ENCODE measurements at regions not wholly inside any gene's neighbourhood (a gene's known extent, or its start where the extent isn't known, plus 50 kb on each side); places are given as distances from the start of the nearest gene placed in this dataset.
"Not testable (repeated sequence)": the region's sequence is repeated elsewhere in the genome, so short reads cannot be mapped to it uniquely, and the experiment has no call there.

- Histone ChIP-seq H3K27ac (ENCODE audit: low read depth, low read length) (no peak overlapping the region), H3K79me2 (ENCODE audit: insufficient read depth, low read length) (no peaks in the 10 kb centered on the region), H3K27me3 (ENCODE audit: insufficient read depth, low read length) (no peaks in the 10 kb centered on the region), H3K4me3 (ENCODE audit: insufficient read depth, low read depth, low read length) (no peak overlapping the region), H4K20me1 (ENCODE audit: insufficient read depth, low read length) (no peaks in the 10 kb centered on the region), H3K9ac (ENCODE audit: low read length) (no peak overlapping the region), H2AFZ (ENCODE audit: low read depth, low read length) (no peak overlapping the region), H3K4me2 (ENCODE audit: low read length) (no peak overlapping the region), H3K9me3 (ENCODE audit: insufficient read depth, low read depth, low read length) (no peaks in the 10 kb centered on the region), H3K36me3 (ENCODE audit: insufficient read depth, low read length) (no peaks in the 10 kb centered on the region), H3K4me1 (ENCODE audit: insufficient read depth, low read length) (no peaks in the 10 kb centered on the region)
- TF ChIP-seq EZH2 (IDR thresholded peaks at IDR 0.05; ENCODE audit: insufficient read depth, low read length) (no peak), CTCF (IDR thresholded peaks at IDR 0.05; ENCODE audit: insufficient read depth, low read depth, low read length) (no peak)
- FAIRE-seq (no peak), DNase-seq (ENCODE audit: low read depth) (no peak)
- Mint-ChIP-seq H3K4me3 (ENCODE audit: unreplicated experiment) (no peak overlapping the region), H3K9me3 (ENCODE audit: unreplicated experiment) (no peaks in the 10 kb centered on the region), H3K27ac (ENCODE audit: unreplicated experiment) (no peak overlapping the region), H3K4me1 (ENCODE audit: low read depth, unreplicated experiment) (no peaks in the 10 kb centered on the region), H3K27me3 (ENCODE audit: low read depth, unreplicated experiment) (peaks cover 51% of the 10 kb centered on the region), H3K36me3 (ENCODE audit: low read depth, unreplicated experiment) (no peaks in the 10 kb centered on the region)
These were observed 310.0 kb downstream of the TEX29 start for GRCh38 chr13:111630406-111630805.

- H3K9me3 ChIP-seq (ENCODE audit: insufficient read depth, low read depth, low read length); FAIRE-seq; H3K4me3 Mint-ChIP-seq (ENCODE audit: unreplicated experiment); H2AFZ ChIP-seq (ENCODE audit: low read depth, low read length); H4K20me1 ChIP-seq (ENCODE audit: insufficient read depth, low read length); H3K27ac ChIP-seq (ENCODE audit: low read depth, low read length); H3K4me2 ChIP-seq (ENCODE audit: low read length); H3K79me2 ChIP-seq (ENCODE audit: insufficient read depth, low read length); H3K36me3 Mint-ChIP-seq (ENCODE audit: low read depth, unreplicated experiment); H3K4me1 Mint-ChIP-seq (ENCODE audit: low read depth, unreplicated experiment); H3K9me3 Mint-ChIP-seq (ENCODE audit: unreplicated experiment); H3K9ac ChIP-seq (ENCODE audit: low read length); H3K36me3 ChIP-seq (ENCODE audit: insufficient read depth, low read length); H3K27ac Mint-ChIP-seq (ENCODE audit: unreplicated experiment); H3K4me3 ChIP-seq (ENCODE audit: insufficient read depth, low read depth, low read length); DNase-seq (ENCODE audit: low read depth); H3K27me3 ChIP-seq (ENCODE audit: insufficient read depth, low read length); H3K4me1 ChIP-seq (ENCODE audit: insufficient read depth, low read length): not testable (repeated sequence)
- peaks cover 49% of the 10 kb centered on the region for H3K27me3 Mint-ChIP-seq (ENCODE audit: low read depth, unreplicated experiment)
These were observed 310.8 kb downstream of the TEX29 start for GRCh38 chr13:111631271-111631670.

- H3K4me2 ChIP-seq (ENCODE audit: low read length) = no peak overlapping the region
- H3K27ac ChIP-seq (ENCODE audit: low read depth, low read length) = no peak overlapping the region
- no peak for FAIRE-seq
These were observed 312.5 kb downstream of the TEX29 start for GRCh38 chr13:111632906-111633305.

More at GRCh38 chr13:111632906-111633305, 312.5 kb downstream of the TEX29 start:
- no peak overlapping the region for H3K4me3 Mint-ChIP-seq (ENCODE audit: unreplicated experiment)
- Histone ChIP-seq H3K4me3 (ENCODE audit: insufficient read depth, low read depth, low read length) (no peak overlapping the region), H3K9ac (ENCODE audit: low read length) (no peak overlapping the region), H3K4me1 (ENCODE audit: insufficient read depth, low read length) (no peaks in the 10 kb centered on the region), H3K36me3 (ENCODE audit: insufficient read depth, low read length) (no peaks in the 10 kb centered on the region), H3K79me2 (ENCODE audit: insufficient read depth, low read length) (no peaks in the 10 kb centered on the region), H4K20me1 (ENCODE audit: insufficient read depth, low read length) (no peaks in the 10 kb centered on the region), H3K9me3 (ENCODE audit: insufficient read depth, low read depth, low read length) (no peaks in the 10 kb centered on the region), H2AFZ (ENCODE audit: low read depth, low read length) (no peak overlapping the region), H3K27me3 (ENCODE audit: insufficient read depth, low read length) (no peaks in the 10 kb centered on the region)
- DNase-seq (ENCODE audit: low read depth) = no peak
- TF ChIP-seq CTCF (IDR thresholded peaks at IDR 0.05; ENCODE audit: insufficient read depth, low read depth, low read length) = no peak
- no peak for TF ChIP-seq EZH2 (IDR thresholded peaks at IDR 0.05; ENCODE audit: insufficient read depth, low read length)
- no peaks in the 10 kb centered on the region for H3K36me3 Mint-ChIP-seq (ENCODE audit: low read depth, unreplicated experiment)
- no peaks in the 10 kb centered on the region for H3K9me3 Mint-ChIP-seq (ENCODE audit: unreplicated experiment)
- H3K27ac Mint-ChIP-seq (ENCODE audit: unreplicated experiment) = no peak overlapping the region
- H3K27me3 Mint-ChIP-seq (ENCODE audit: low read depth, unreplicated experiment) = peaks cover 41% of the 10 kb centered on the region
- no peaks in the 10 kb centered on the region for H3K4me1 Mint-ChIP-seq (ENCODE audit: low read depth, unreplicated experiment)
